LHCN-M2 (cell line): ENCODE measurements at regions not wholly inside any gene's neighbourhood (a gene's known extent, or its start where the extent isn't known, plus 50 kb on each side); places are given as distances from the start of the nearest gene placed in this dataset.
"Not testable (repeated sequence)": the region's sequence is repeated elsewhere in the genome, so short reads cannot be mapped to it uniquely, and the experiment has no call there.

Source experiments
- DNase-seq: peaks from one replicate; pipeline ENCODE4 v3.0.0-alpha.2; 2012; ENCODE audit warnings: low read depth

- DNase-seq = no peak
Observed at GRCh38 chr2:175687465-175687864, 314.6 kb downstream of the LNPK start.

- DNase-seq = no peak
Observed at GRCh38 chr2:175686002-175686401, 316.1 kb downstream of the LNPK start.

GRCh38 chr2:175684466-175684865 is 317.6 kb downstream of the LNPK start:
- no peak for DNase-seq

- DNase-seq = no peak
Observed at GRCh38 chr2:175679728-175680127, 322.3 kb downstream of the LNPK start.

GRCh38 chr2:175679231-175679630 is 322.8 kb downstream of the LNPK start:
- DNase-seq = no peak

- DNase-seq = no peak
Observed at GRCh38 chr2:175677880-175678279, 324.2 kb downstream of the LNPK start.

- DNase-seq = peak; percentile 3
Observed at GRCh38 chr2:175676813-175677212, 325.3 kb downstream of the LNPK start.

GRCh38 chr2:175668804-175669203 is 333.3 kb downstream of the LNPK start:
- DNase-seq = not testable (repeated sequence)

GRCh38 chr2:175662335-175662734 is 339.7 kb downstream of the LNPK start:
- no peak for DNase-seq

GRCh38 chr2:175648577-175649063 is 353.4 kb downstream of the LNPK start:
- DNase-seq = no peak

- DNase-seq = no peak
Observed at GRCh38 chr2:175647058-175647457, 355.0 kb downstream of the LNPK start.

- DNase-seq = no peak
Observed at GRCh38 chr2:175640655-175641054, 361.4 kb downstream of the LNPK start.

- DNase-seq = no peak
Observed at GRCh38 chr2:175633227-175633626, 368.8 kb downstream of the LNPK start.

GRCh38 chr2:175631245-175631623 is 370.8 kb downstream of the LNPK start:
- DNase-seq = no peak

GRCh38 chr2:175630280-175631244 is 371.5 kb downstream of the LNPK start:
- DNase-seq = no peak

- DNase-seq = no peak
Observed at GRCh38 chr2:175628243-175628642, 373.8 kb downstream of the LNPK start.

GRCh38 chr2:175627405-175627804 is 374.7 kb downstream of the LNPK start:
- no peak for DNase-seq

- DNase-seq = no peak
Observed at GRCh38 chr2:175626796-175627195, 375.3 kb downstream of the LNPK start.

- DNase-seq = no peak
Observed at GRCh38 chr2:175624785-175625184, 377.3 kb downstream of the LNPK start.

GRCh38 chr2:175624211-175624761 is 377.8 kb downstream of the LNPK start:
- no peak for DNase-seq

- DNase-seq = no peak
Observed at GRCh38 chr2:175621821-175622220, 380.2 kb downstream of the LNPK start.

- no peak for DNase-seq
Observed at GRCh38 chr2:175620106-175620505, 382.0 kb downstream of the LNPK start.
